C1 segment of cervical spinal cord (tissue), 14 donors: ENCODE measurements at regions not wholly inside any gene's neighbourhood (a gene's known extent, or its start where the extent isn't known, plus 50 kb on each side); places are given as distances from the start of the nearest gene placed in this dataset.
"Not testable (repeated sequence)": the region's sequence is repeated elsewhere in the genome, so short reads cannot be mapped to it uniquely, and the experiment has no call there.

Experiments used
- DNase-seq, 14 donors: peaks; one replicate each; lab custom pipeline; 2025; lab: John Stamatoyannopoulos, UW

GRCh38 chr13:62130062-62130970 lies 714.7 kb upstream of the PCDH20 start:
- DNase-seq, result no peak

GRCh38 chr13:62129000-62129551 lies 713.4 kb upstream of the PCDH20 start:
- no peak for DNase-seq

GRCh38 chr13:62126400-62126799 lies 710.8 kb upstream of the PCDH20 start:
- DNase-seq, result no peak

GRCh38 chr13:62125451-62125850 lies 709.8 kb upstream of the PCDH20 start:
- DNase-seq, result no peak

GRCh38 chr13:62123409-62123808 lies 707.8 kb upstream of the PCDH20 start:
- DNase-seq, result no peak

GRCh38 chr13:62122434-62122833 lies 706.8 kb upstream of the PCDH20 start:
- no peak for DNase-seq

GRCh38 chr13:62119739-62120700 lies 704.4 kb upstream of the PCDH20 start:
- no peak for DNase-seq

- no peak for DNase-seq
These were observed 700.2 kb upstream of the PCDH20 start for GRCh38 chr13:62115831-62116230.

GRCh38 chr13:62113179-62113578 lies 697.5 kb upstream of the PCDH20 start:
- no peak for DNase-seq

- DNase-seq, result no peak
These were observed 694.4 kb upstream of the PCDH20 start for GRCh38 chr13:62110079-62110478.

GRCh38 chr13:62104136-62104535 lies 688.5 kb upstream of the PCDH20 start:
- not testable (repeated sequence) for DNase-seq

- DNase-seq, result no peak
These were observed 681.0 kb upstream of the PCDH20 start for GRCh38 chr13:62096652-62097051.

- DNase-seq, result no peak
These were observed 679.3 kb upstream of the PCDH20 start for GRCh38 chr13:62094932-62095331.

GRCh38 chr13:62093984-62094780 lies 678.5 kb upstream of the PCDH20 start:
- no peak for DNase-seq

- DNase-seq, result no peak
These were observed 677.3 kb upstream of the PCDH20 start for GRCh38 chr13:62092949-62093348.

- DNase-seq, result no peak
These were observed 676.9 kb upstream of the PCDH20 start for GRCh38 chr13:62092536-62092935.

- DNase-seq, result no peak
These were observed 672.5 kb upstream of the PCDH20 start for GRCh38 chr13:62088165-62088564.

GRCh38 chr13:62087124-62087523 lies 671.5 kb upstream of the PCDH20 start:
- no peak for DNase-seq

- no peak for DNase-seq
These were observed 669.9 kb upstream of the PCDH20 start for GRCh38 chr13:62085337-62086229.

- no peak for DNase-seq
These were observed 669.1 kb upstream of the PCDH20 start for GRCh38 chr13:62084728-62085127.
